ENCODE measurements at regions not wholly inside any gene's neighbourhood (a gene's known extent, or its start where the extent isn't known, plus 50 kb on each side); places are given as distances from the start of the nearest gene placed in this dataset.

DNA sequence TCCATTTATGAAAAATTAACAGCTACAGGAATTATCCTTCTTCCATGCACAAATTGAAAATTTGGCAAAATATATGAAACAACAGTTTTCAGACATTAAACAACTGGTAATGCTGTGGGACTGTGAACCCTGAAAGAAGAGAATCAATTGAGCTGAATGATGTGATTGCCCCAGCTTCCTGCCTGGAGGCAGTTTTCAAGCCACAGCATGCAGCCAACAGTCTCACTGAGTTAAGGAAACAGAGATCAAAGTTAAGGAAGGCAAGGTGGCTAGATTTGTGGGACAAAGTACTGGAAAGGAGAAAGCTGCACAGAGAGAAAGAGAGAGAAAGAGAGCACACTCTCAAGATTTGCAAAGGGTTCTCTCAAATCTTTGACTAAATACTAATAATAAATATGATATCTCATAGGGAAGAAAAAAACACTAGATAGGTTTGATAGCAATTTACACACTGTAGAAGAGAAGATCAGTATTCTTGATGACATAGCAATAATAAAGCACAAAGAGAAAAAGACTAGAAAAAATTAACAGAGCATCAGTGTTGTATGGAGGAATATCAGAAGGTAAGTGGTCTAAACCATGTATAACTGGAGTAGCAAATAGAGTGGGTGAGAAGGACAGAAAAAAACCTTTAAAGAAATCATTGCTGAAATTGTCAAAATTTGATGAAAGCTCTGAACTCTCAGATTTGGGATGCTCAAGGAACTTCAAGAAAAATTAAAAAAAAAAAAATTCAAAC lies 70.1 kb upstream of the CNKSR3 start:
- intact Hi-C loops (cut with DNase I), result no loop called here
- Histone ChIP-seq H3K4me3 (no peak overlapping the region), H3K27ac (no peak overlapping the region), H3K9me3 (no peaks in the 10 kb centered on the region), H3K27me3 (ENCODE audit: insufficient read depth in 3 of 3, low read length in 2 of 3) (no peaks in the 10 kb centered on the region), H3K36me3 (ENCODE audit: insufficient read depth in 1 of 2, low read depth in 1 of 2) (no peaks in the 10 kb centered on the region), H3K4me1 (no peaks in the 10 kb centered on the region)
- DNase-seq (no peak), ATAC-seq (no peak)
- TF ChIP-seq, protein P1, sequence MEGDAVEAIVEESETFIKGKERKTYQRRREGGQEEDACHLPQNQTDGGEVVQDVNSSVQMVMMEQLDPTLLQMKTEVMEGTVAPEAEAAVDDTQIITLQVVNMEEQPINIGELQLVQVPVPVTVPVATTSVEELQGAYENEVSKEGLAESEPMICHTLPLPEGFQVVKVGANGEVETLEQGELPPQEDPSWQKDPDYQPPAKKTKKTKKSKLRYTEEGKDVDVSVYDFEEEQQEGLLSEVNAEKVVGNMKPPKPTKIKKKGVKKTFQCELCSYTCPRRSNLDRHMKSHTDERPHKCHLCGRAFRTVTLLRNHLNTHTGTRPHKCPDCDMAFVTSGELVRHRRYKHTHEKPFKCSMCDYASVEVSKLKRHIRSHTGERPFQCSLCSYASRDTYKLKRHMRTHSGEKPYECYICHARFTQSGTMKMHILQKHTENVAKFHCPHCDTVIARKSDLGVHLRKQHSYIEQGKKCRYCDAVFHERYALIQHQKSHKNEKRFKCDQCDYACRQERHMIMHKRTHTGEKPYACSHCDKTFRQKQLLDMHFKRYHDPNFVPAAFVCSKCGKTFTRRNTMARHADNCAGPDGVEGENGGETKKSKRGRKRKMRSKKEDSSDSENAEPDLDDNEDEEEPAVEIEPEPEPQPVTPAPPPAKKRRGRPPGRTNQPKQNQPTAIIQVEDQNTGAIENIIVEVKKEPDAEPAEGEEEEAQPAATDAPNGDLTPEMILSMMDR (IDR thresholded peaks at IDR 0.05), result no peak

DNA sequence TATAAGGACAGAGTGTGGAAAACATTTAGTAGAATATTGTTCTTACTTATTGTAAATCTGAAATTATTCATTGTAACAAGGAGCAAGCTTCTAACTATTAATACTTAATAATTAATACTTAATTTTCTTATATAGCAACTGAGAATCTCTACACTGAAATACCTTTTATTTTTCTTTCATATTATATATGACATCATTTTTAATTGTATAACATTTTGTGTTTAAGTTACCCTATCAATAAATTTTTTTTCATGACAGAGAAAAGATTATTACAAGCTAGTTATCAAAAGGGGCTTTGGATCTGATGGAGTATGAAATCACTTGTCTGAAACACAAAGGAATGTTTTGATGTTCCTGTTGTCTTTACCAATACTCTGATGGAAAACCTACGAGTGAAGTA lies 72.2 kb upstream of the CNKSR3 start:
- H3K27ac ChIP-seq, result no peak overlapping the region
- no peaks in the 10 kb centered on the region for H3K9me3 ChIP-seq
- TF ChIP-seq, protein P1 (IDR thresholded peaks at IDR 0.05), result no peak
- ATAC-seq (no peak), DNase-seq (no peak)
- no peaks in the 10 kb centered on the region for H3K4me1 ChIP-seq
- intact Hi-C loops (cut with DNase I), result no loop called here
- H3K4me3 ChIP-seq, result no peak overlapping the region
- H3K27me3 ChIP-seq (ENCODE audit: insufficient read depth in 3 of 3, low read length in 2 of 3), result no peaks in the 10 kb centered on the region
- no peaks in the 10 kb centered on the region for H3K36me3 ChIP-seq (ENCODE audit: insufficient read depth in 1 of 2, low read depth in 1 of 2)
- WGBS, 3 donors, result 57 to 70% (median 68%) methylated on average over 1 of the region's 1 CpG

DNA sequence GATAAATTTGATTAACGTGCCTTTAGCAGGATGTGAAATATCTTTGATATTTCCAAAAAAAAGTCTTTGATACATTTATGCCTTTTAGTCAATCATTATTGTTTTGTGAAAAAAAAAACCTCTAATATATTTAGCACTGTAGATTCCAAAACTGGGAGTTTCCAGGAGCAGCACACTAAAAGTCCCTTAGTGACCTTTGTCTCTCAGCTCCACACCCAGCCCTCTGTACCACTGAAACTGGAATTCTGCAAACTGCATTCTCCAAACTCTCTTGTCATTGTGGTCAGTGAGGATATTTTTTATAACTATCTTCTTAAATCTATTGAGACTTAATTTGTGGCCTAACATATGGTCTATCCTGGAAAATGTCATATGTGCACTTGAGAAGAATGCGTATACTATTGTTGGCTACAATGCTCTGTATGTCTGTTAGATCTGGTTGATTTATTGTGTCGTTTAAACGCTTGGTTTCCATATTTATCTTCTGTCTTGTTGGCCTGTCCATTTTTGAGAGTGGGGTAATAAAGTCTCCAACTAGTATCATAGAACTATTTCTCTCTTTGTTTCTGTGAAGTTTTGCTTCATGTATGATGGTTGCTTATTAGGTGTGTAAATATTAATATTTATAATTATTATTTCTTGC lies 73.2 kb upstream of the CNKSR3 start:
- DNase-seq (no peak), ATAC-seq (no peak)
- TF ChIP-seq, protein P1 (IDR thresholded peaks at IDR 0.05), result no peak
- 77% methylated on average over 4 of the region's 4 CpGs for WGBS, 3 donors
- Histone ChIP-seq H3K27ac (no peak overlapping the region), H3K9me3 (no peaks in the 10 kb centered on the region), H3K4me3 (no peak overlapping the region), H3K36me3 (ENCODE audit: insufficient read depth in 1 of 2, low read depth in 1 of 2) (no peaks in the 10 kb centered on the region), H3K4me1 (no peaks in the 10 kb centered on the region), H3K27me3 (ENCODE audit: insufficient read depth in 3 of 3, low read length in 2 of 3) (no peaks in the 10 kb centered on the region)
- intact Hi-C loops (cut with DNase I), result no loop called here

DNA sequence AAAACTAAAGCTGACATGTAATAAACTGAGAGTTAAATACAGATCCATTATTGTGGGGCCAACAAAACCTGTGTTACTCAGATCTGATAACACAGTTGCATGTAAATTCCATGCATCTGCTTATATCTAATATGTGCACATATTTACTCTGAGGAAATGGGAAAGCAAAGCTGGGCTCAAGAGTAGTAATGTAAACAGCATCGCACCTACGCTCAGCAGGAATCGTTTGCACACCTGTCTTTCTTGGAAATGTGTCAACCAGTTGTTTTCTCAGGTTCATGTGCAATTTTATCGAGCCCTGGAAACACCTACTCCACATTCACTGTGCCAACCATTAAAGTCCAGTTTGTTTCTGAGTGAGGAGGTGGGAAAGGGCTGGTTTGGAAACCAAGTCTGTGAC lies 80.3 kb upstream of the CNKSR3 start:
- no peak overlapping the region for H3K27ac ChIP-seq
- TF ChIP-seq, protein P1 (IDR thresholded peaks at IDR 0.05), result no peak
- DNase-seq (no peak), ATAC-seq (no peak)
- H3K4me3 ChIP-seq, result no peak overlapping the region
- WGBS, 3 donors, result 55 to 62% (median 60%) methylated on average over 4 of the region's 4 CpGs
- H3K9me3 ChIP-seq, result no peaks in the 10 kb centered on the region
- H3K36me3 ChIP-seq (ENCODE audit: insufficient read depth in 1 of 2, low read depth in 1 of 2), result no peaks in the 10 kb centered on the region
- no peaks in the 10 kb centered on the region for H3K4me1 ChIP-seq
- intact Hi-C loops (cut with DNase I), result no loop called here
- H3K27me3 ChIP-seq (ENCODE audit: insufficient read depth in 3 of 3, low read length in 2 of 3), result no peaks in the 10 kb centered on the region
